ENCODE measurements at regions not wholly inside any gene's neighbourhood (a gene's known extent, or its start where the extent isn't known, plus 50 kb on each side); places are given as distances from the start of the nearest gene placed in this dataset.

DNA sequence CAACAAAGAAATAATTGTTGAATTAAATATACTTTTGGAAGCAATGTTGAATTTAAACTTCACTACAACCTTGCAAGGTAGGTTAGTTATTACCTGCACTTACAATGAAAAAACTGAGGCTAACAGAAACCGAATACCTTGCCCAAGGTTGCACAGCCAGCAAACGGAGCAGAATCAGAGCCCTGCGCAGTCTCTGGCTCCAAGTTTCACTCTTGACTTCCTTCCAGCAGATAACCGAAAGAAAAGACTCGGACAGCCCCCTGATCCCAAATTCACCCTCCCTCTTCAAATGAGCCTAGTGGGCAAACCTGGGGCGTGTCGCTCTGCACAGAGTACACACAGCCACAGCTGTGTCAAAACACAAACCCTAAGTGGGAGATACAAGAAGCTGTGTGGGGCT, 72.1 kb upstream of the FOXQ1 start:
- no peak for TF ChIP-seq WT1 (tag by site-specific recombination; IDR thresholded peaks at IDR 0.05)
- TF ChIP-seq ZNF544 (tag by site-specific recombination; IDR thresholded peaks at IDR 0.05): no peak
- TF ChIP-seq ZBTB20 (tag by site-specific recombination; IDR thresholded peaks at IDR 0.05): no peak
- TF ChIP-seq ZNF830 (tag by site-specific recombination; IDR thresholded peaks at IDR 0.05; ENCODE audit: low read depth): no peak
- TF ChIP-seq ZNF776 (tag by site-specific recombination; IDR thresholded peaks at IDR 0.05; ENCODE audit: borderline replicate concordance): no peak
- TF ChIP-seq ZNF140 (tag by site-specific recombination; IDR thresholded peaks at IDR 0.05): no peak
- no peak for TF ChIP-seq BCL11B (tag by site-specific recombination; IDR thresholded peaks at IDR 0.05; ENCODE audit: low read depth)
- no peak for TF ChIP-seq ZNF112 (tag by site-specific recombination; IDR thresholded peaks at IDR 0.05)
